Hematopoietic multipotent progenitor cell treated with erythropoietin and hydrocortisone succinate and interleukin-3 and kit ligand, for 17 days (in vitro differentiated cells): ENCODE measurements at regions not wholly inside any gene's neighbourhood (a gene's known extent, or its start where the extent isn't known, plus 50 kb on each side); places are given as distances from the start of the nearest gene placed in this dataset.

ENCODE experiments used
- DNase-seq: peaks from one replicate; pipeline ENCODE4 v3.0.0-alpha.2; 2015; ENCODE audit warnings: low spot score

- DNase-seq = no peak
Measured at GRCh38 chr14:66365388-66365787, 120.8 kb upstream of the CCDC196 start.

GRCh38 chr14:66369157-66369697 is 116.9 kb upstream of the CCDC196 start:
- no peak for DNase-seq

GRCh38 chr14:66371776-66372175 is 114.4 kb upstream of the CCDC196 start:
- no peak for DNase-seq

GRCh38 chr14:66375046-66375964 is 110.9 kb upstream of the CCDC196 start:
- DNase-seq = no peak

- no peak for DNase-seq
Measured at GRCh38 chr14:66377574-66377973, 108.6 kb upstream of the CCDC196 start.

GRCh38 chr14:66378712-66379505 is 107.3 kb upstream of the CCDC196 start:
- DNase-seq = no peak

GRCh38 chr14:66380143-66380542 is 106.0 kb upstream of the CCDC196 start:
- DNase-seq = no peak

GRCh38 chr14:66381755-66382154 is 104.4 kb upstream of the CCDC196 start:
- DNase-seq = no peak

- DNase-seq = no peak
Measured at GRCh38 chr14:66383257-66383656, 102.9 kb upstream of the CCDC196 start.

GRCh38 chr14:66383771-66384170 is 102.4 kb upstream of the CCDC196 start:
- DNase-seq = no peak

GRCh38 chr14:66388516-66388915 is 97.7 kb upstream of the CCDC196 start:
- DNase-seq = no peak

GRCh38 chr14:66389481-66389880 is 96.7 kb upstream of the CCDC196 start:
- no peak for DNase-seq

- no peak for DNase-seq
Measured at GRCh38 chr14:66395300-66395699, 90.9 kb upstream of the CCDC196 start.

GRCh38 chr14:66396164-66396563 is 90.0 kb upstream of the CCDC196 start:
- DNase-seq = no peak

GRCh38 chr14:66398437-66398836 is 87.7 kb upstream of the CCDC196 start:
- no peak for DNase-seq

- DNase-seq = no peak
Measured at GRCh38 chr14:66401449-66402095, 84.6 kb upstream of the CCDC196 start.

- no peak for DNase-seq
Measured at GRCh38 chr14:66403183-66403582, 83.0 kb upstream of the CCDC196 start.

GRCh38 chr14:66404051-66404545 is 82.1 kb upstream of the CCDC196 start:
- DNase-seq = no peak

- DNase-seq = no peak
Measured at GRCh38 chr14:66405158-66405557, 81.0 kb upstream of the CCDC196 start.

- no peak for DNase-seq
Measured at GRCh38 chr14:66413901-66414300, 72.3 kb upstream of the CCDC196 start.

- DNase-seq = no peak
Measured at GRCh38 chr14:66414511-66414910, 71.7 kb upstream of the CCDC196 start.
